SKM-1 (cell line): ENCODE measurements at regions not wholly inside any gene's neighbourhood (a gene's known extent, or its start where the extent isn't known, plus 50 kb on each side); places are given as distances from the start of the nearest gene placed in this dataset.
"Not testable (repeated sequence)": the region's sequence is repeated elsewhere in the genome, so short reads cannot be mapped to it uniquely, and the experiment has no call there.

Experiments
- DNase-seq: peaks from one replicate; lab custom pipeline; 2025; ENCODE audit not compliant: unreplicated experiment; lab: John Stamatoyannopoulos, UW

GRCh38 chr7:112668561-112668960 is 121.6 kb downstream of the TMEM168 start:
- no peak for DNase-seq

GRCh38 chr7:112669306-112669705 is 120.9 kb downstream of the TMEM168 start:
- no peak for DNase-seq

GRCh38 chr7:112670193-112670592 is 120.0 kb downstream of the TMEM168 start:
- no peak for DNase-seq

- DNase-seq, result no peak
Measured at GRCh38 chr7:112678626-112679025, 111.6 kb downstream of the TMEM168 start.

- DNase-seq, result not testable (repeated sequence)
Measured at GRCh38 chr7:112689466-112690177, 100.6 kb downstream of the TMEM168 start.

GRCh38 chr7:112692333-112692732 is 97.9 kb downstream of the TMEM168 start:
- DNase-seq, result no peak

- DNase-seq, result not testable (repeated sequence)
Measured at GRCh38 chr7:112697211-112697610, 93.0 kb downstream of the TMEM168 start.

GRCh38 chr7:112699725-112700513 is 90.3 kb downstream of the TMEM168 start:
- DNase-seq, result no peak

- no peak for DNase-seq
Measured at GRCh38 chr7:112701456-112701855, 88.7 kb downstream of the TMEM168 start.

- no peak for DNase-seq
Measured at GRCh38 chr7:112707655-112708054, 82.5 kb downstream of the TMEM168 start.

GRCh38 chr7:112708236-112708635 is 82.0 kb downstream of the TMEM168 start:
- no peak for DNase-seq
